G401 (cell line): ENCODE measurements at regions not wholly inside any gene's neighbourhood (a gene's known extent, or its start where the extent isn't known, plus 50 kb on each side); places are given as distances from the start of the nearest gene placed in this dataset.

ENCODE experiments used
- DNase-seq: peaks from one replicate; pipeline ENCODE4 v3.0.0-alpha.2; 2015; ENCODE audit warnings: low spot score
- in situ Hi-C: cut with HindIII; loops from 2 replicates; pipeline ENCODE4 v1.10.0; 2016; ENCODE audit warnings: low sequenced_read_pairs, mixed read lengths

DNA sequence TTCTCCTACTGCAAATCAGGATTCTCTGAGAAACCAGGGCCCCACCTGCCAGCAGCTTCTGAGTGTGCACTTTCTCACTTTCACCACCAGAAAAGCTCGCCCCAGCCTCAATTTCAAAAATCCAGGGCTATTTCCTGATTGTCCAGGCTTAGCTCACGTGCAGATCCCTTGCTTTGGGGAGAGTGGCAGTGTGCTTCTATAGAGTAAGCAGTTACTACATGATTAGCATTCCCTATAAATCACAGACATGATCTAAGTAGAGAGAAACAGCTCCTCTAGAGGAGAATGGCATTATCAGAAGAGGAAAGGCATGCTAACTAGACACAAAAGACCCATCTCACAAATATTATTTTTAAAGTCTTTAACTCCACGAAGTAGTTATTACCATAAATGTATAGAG lies 456.0 kb upstream of the PKN2 start:
- in situ Hi-C loops, result no loop called here
- DNase-seq, result no peak

GRCh38 chr1:88230126-88230525 lies 453.9 kb upstream of the PKN2 start:
- in situ Hi-C loops, result no loop called here
- DNase-seq, result no peak

DNA sequence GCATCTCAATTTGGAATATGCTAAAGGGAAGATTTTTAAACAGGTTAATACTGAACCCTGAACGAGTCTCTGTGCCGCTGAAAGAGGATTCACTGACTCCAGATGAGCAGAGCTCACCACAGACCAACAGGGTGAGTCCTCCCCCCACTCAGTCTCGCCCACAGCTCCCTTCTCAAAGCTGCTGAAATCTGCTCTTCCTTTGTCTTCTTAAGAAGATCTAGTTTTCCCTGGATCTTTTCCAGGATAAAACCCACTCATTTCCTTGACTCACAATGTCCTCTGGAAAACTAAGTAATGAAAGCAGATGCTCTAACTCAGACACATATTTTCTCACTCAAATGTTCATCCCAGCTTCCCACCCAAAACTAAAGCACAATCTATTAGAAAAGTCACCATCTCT lies 447.0 kb upstream of the PKN2 start:
- no peak for DNase-seq
- in situ Hi-C loops, result no loop called here

DNA sequence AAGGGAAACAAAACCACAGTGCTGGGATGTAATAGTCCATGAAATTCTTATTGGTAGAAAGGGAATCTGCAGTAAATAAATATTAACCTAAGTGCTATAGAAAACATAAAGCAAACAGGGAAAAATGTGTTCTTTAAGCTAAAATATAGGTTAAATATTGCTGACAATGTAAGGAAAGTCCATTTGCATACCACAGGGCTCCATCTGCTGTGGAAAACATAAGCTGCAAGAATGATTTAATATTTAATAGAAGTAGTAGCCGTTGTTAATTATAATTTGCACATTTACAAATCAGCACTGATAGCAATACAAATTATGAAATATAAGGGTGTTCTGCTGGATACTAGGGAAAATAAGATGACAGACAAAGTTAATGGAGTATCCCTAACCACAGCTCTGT lies 444.9 kb upstream of the PKN2 start:
- no peak for DNase-seq
- in situ Hi-C loops, result no loop called here

DNA sequence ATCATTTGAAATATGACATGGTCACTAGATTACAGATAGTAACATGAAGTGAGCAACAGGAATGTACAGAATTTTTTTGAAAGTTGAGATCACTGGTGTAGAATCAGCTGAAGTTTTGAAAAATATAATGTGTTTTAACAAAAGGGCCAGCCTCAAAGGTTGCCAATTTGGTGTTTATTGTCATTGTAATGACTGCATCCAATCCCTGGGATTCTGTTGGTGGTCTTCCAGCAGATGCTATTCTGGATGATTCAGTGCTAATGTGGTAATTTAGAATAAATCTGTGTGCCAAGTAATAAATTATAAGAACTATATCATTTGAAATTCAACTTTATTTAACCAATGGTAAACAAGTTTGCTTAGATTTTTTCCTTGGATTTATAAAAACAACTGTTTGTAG lies 436.4 kb upstream of the PKN2 start:
- DNase-seq, result no peak
- in situ Hi-C loops, result no loop called here

- no peak for DNase-seq
- in situ Hi-C loops, result no loop called here
Measured at GRCh38 chr1:88250915-88251314, 433.2 kb upstream of the PKN2 start.

- in situ Hi-C loops, result no loop called here
- DNase-seq, result no peak
Measured at GRCh38 chr1:88252745-88253144, 431.3 kb upstream of the PKN2 start.

DNA sequence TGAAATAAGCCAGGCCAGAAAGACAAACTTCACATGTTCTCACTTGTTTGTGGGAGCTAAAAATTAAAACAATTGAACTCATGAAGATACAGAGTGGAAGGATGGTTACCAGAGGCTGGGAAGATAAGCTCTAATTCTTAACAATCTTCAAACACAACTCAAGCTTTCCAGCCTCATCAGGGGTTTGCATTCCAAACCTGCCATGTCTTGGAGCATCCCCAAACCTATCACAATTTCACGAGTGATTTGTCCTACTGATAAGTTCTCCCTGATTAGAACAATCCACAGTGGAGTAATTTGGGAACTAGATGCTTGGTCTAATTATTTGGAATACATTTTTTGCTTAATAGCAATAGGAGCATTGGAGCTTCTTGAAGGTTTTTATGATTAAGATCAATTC lies 418.5 kb upstream of the PKN2 start:
- in situ Hi-C loops, result no loop called here

GRCh38 chr1:88266051-88266450 lies 418.0 kb upstream of the PKN2 start:
- in situ Hi-C loops, result no loop called here
- DNase-seq, result no peak

More for the DNA sequence above, 418.5 kb upstream of the PKN2 start:
- DNase-seq, result no peak

GRCh38 chr1:88272216-88272615 lies 411.9 kb upstream of the PKN2 start:
- no peak for DNase-seq
- in situ Hi-C loops, result no loop called here

GRCh38 chr1:88274431-88274830 lies 409.6 kb upstream of the PKN2 start:
- DNase-seq, result no peak
- in situ Hi-C loops, result no loop called here

- no peak for DNase-seq
- in situ Hi-C loops, result no loop called here
Measured at GRCh38 chr1:88275259-88275862, 408.7 kb upstream of the PKN2 start.

DNA sequence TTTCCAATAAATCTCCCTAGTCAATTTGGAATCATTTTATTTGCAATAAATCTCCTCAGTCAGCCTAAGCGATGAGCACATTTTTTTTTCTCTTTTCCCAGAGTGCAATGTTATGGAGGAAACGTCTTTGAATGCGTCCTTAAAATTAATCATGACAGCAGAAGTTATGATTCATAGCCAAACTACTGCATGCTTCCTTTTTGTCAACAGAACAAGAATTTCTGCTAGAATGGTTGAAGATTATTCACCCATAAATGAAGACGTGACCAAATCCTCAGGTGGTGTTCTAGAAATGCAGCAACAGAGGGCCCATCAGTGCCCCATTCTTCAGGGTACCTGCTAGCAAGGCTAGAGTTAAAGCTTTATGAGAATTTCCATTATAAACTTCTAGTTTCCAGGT lies 407.9 kb upstream of the PKN2 start:
- DNase-seq, result no peak
- in situ Hi-C loops, result no loop called here

GRCh38 chr1:88284066-88284465 lies 400.0 kb upstream of the PKN2 start:
- in situ Hi-C loops, result no loop called here
- no peak for DNase-seq

DNA sequence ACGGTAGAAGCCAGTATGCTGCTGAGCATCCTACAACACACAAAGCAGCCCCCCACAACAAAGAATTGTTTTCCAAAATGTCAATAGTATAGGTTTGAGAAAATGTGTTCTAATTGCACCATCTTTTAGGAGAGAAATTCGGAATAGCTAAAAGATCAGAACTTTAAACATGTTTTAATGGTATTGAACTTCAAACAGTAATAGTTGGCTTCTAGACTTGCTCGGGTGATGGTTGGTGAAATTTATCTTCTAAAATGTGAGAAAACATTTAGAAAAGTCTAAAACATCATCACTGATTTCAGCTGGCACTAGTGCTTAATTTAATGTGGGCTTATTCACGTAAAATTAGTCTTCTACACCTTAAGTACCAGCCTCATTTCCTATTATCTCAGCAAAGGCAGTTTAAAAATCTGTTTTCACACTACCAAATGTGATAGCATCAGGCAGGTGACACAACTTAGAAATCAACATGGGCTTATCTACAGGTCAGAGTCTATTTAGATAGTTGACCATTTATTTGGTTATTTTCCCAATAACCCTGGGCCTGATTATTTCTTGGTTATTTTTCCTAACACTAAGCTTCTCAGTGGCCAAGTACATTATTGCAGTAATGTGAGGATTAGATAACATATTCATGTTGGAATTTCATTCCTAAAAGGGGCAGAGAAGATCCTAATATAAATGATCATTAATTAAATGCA lies 399.3 kb upstream of the PKN2 start:
- DNase-seq, result no peak
- in situ Hi-C loops, result no loop called here

DNA sequence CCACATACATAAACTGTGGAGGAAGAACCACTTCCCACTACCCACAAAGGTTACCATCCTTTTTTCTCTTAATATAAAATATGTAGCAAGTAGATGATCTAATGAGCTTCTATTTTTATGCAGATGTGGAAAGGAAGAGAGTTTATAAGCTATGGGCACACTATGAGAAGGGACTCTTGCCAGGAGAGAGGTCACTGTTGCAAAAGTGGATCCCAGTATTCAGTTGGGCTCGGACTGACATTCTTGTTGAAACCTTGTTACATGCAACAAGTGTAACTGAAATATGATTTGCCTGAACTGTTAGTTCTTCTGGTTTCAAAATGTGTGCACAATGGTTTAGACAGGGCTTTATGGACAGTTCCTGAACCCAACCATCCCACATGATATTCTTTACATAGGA lies 397.4 kb upstream of the PKN2 start:
- no peak for DNase-seq
- in situ Hi-C loops, result no loop called here

GRCh38 chr1:88288571-88288970 lies 395.5 kb upstream of the PKN2 start:
- DNase-seq, result no peak
- in situ Hi-C loops, result no loop called here

- no peak for DNase-seq
- in situ Hi-C loops, result no loop called here
Measured at GRCh38 chr1:88289401-88290102, 394.5 kb upstream of the PKN2 start.

GRCh38 chr1:88291611-88292354 lies 392.3 kb upstream of the PKN2 start:
- in situ Hi-C loops, result no loop called here
- peak; percentile 13 for DNase-seq

GRCh38 chr1:88293691-88294190 lies 390.3 kb upstream of the PKN2 start:
- in situ Hi-C loops, result no loop called here
- DNase-seq, result no peak
